GM12878 (cell line): ENCODE measurements at regions not wholly inside any gene's neighbourhood (a gene's known extent, or its start where the extent isn't known, plus 50 kb on each side); places are given as distances from the start of the nearest gene placed in this dataset.
"Not testable (repeated sequence)": the region's sequence is repeated elsewhere in the genome, so short reads cannot be mapped to it uniquely, and the experiment has no call there.

Experiments
- CHD2 ChIP-seq: IDR thresholded peaks from 2 replicates; pipeline ENCODE4 v1.6.1; 2011; ENCODE audit warnings: low read depth, low read length, improper control_type of control experiment, borderline replicate concordance
- CREB1 ChIP-seq: IDR thresholded peaks from 2 replicates; pipeline ENCODE4 v1.6.1; 2012; ENCODE audit warnings: low read depth, mild to moderate bottlenecking, inconsistent platforms
- EZH2 ChIP-seq: IDR thresholded peaks from 2 replicates; pipeline ENCODE4 v1.6.1; 2012; ENCODE audit warnings: low read depth, mild to moderate bottlenecking, control low read depth, inconsistent platforms, low read length, borderline replicate concordance; ENCODE audit not compliant: control insufficient read depth
- POLR2A ChIP-seq: IDR thresholded peaks from 2 replicates; pipeline ENCODE4 v1.6.1; 2011; ENCODE audit warnings: low read depth, mild to moderate bottlenecking, low read length
- RELA ChIP-seq: fragments of 450-650 bp; IDR thresholded peaks from 2 replicates; pipeline ENCODE4 v1.8.0; 2014; ENCODE audit warnings: borderline replicate concordance; ENCODE audit not compliant: partially characterized antibody
- TF ChIP-seq, protein P1 (sequence below): IDR thresholded peaks from 2 replicates; pipeline ENCODE4 v1.6.1; 2012; ENCODE audit warnings: improper control_type of control experiment, low read depth, low read length; ENCODE audit not compliant: insufficient replicate concordance
- TF ChIP-seq, protein P2 (sequence below), 3 experiments: IDR thresholded peaks in 2 of 3; conservative IDR thresholded peaks in 1 of 3; 2 replicates each; pipeline ENCODE4 v1.5.1; 2011; ENCODE audit warnings: low read depth in 3 of 3, low read length in 3 of 3, mild to moderate bottlenecking in 3 of 3, control low read depth in 2 of 3, moderate library complexity in 2 of 3, inconsistent platforms in 1 of 3, mixed read lengths in 1 of 3; ENCODE audit not compliant: control insufficient read depth in 2 of 3, insufficient read depth in 1 of 3; ENCODE audit errors: extremely low read depth in 1 of 3

DNA sequence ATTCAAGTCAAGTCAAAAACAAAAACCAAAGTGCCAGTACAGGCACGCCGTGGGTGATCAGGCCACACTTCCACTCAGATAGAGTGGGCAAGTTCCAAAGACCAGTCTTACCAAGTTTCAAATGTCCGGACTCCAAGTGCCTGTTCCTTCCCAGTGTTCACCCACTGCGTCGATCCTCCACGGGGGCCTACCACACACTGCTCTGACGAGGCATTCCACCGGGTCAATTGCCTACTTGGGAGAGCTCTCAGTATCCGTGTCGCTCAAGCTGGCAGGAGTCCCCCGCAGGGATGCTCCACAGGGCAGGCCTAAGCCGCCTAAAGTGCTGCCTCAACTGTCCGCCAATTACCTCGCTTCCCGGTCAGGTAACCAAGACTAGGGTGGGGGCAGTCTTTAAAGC lies 132.3 kb upstream of the CCZ1B start:
- not testable (repeated sequence) for TF ChIP-seq CREB1, POLR2A, RELA, EZH2, CHD2
- TF ChIP-seq, protein P1, sequence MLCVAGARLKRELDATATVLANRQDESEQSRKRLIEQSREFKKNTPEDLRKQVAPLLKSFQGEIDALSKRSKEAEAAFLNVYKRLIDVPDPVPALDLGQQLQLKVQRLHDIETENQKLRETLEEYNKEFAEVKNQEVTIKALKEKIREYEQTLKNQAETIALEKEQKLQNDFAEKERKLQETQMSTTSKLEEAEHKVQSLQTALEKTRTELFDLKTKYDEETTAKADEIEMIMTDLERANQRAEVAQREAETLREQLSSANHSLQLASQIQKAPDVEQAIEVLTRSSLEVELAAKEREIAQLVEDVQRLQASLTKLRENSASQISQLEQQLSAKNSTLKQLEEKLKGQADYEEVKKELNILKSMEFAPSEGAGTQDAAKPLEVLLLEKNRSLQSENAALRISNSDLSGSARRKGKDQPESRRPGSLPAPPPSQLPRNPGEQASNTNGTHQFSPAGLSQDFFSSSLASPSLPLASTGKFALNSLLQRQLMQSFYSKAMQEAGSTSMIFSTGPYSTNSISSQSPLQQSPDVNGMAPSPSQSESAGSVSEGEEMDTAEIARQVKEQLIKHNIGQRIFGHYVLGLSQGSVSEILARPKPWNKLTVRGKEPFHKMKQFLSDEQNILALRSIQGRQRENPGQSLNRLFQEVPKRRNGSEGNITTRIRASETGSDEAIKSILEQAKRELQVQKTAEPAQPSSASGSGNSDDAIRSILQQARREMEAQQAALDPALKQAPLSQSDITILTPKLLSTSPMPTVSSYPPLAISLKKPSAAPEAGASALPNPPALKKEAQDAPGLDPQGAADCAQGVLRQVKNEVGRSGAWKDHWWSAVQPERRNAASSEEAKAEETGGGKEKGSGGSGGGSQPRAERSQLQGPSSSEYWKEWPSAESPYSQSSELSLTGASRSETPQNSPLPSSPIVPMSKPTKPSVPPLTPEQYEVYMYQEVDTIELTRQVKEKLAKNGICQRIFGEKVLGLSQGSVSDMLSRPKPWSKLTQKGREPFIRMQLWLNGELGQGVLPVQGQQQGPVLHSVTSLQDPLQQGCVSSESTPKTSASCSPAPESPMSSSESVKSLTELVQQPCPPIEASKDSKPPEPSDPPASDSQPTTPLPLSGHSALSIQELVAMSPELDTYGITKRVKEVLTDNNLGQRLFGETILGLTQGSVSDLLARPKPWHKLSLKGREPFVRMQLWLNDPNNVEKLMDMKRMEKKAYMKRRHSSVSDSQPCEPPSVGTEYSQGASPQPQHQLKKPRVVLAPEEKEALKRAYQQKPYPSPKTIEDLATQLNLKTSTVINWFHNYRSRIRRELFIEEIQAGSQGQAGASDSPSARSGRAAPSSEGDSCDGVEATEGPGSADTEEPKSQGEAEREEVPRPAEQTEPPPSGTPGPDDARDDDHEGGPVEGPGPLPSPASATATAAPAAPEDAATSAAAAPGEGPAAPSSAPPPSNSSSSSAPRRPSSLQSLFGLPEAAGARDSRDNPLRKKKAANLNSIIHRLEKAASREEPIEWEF = not testable (repeated sequence)
- TF ChIP-seq, protein P2, sequence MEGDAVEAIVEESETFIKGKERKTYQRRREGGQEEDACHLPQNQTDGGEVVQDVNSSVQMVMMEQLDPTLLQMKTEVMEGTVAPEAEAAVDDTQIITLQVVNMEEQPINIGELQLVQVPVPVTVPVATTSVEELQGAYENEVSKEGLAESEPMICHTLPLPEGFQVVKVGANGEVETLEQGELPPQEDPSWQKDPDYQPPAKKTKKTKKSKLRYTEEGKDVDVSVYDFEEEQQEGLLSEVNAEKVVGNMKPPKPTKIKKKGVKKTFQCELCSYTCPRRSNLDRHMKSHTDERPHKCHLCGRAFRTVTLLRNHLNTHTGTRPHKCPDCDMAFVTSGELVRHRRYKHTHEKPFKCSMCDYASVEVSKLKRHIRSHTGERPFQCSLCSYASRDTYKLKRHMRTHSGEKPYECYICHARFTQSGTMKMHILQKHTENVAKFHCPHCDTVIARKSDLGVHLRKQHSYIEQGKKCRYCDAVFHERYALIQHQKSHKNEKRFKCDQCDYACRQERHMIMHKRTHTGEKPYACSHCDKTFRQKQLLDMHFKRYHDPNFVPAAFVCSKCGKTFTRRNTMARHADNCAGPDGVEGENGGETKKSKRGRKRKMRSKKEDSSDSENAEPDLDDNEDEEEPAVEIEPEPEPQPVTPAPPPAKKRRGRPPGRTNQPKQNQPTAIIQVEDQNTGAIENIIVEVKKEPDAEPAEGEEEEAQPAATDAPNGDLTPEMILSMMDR (IDR thresholded peaks at IDR 0.05 in 2 of 3, conservative IDR thresholded peaks at IDR 0.05 in 1 of 3; ENCODE audit: control insufficient read depth in 2 of 3, extremely low read depth in 1 of 3, insufficient read depth in 1 of 3, low read depth in 3 of 3, low read length in 3 of 3) = not testable (repeated sequence)
